Gastroesophageal sphincter (tissue), 3 donors: ENCODE measurements at regions not wholly inside any gene's neighbourhood (a gene's known extent, or its start where the extent isn't known, plus 50 kb on each side); places are given as distances from the start of the nearest gene placed in this dataset.

Experiments used
- EP300 ChIP-seq: sonication (generic); formaldehyde crosslinking; IDR thresholded peaks from one replicate; pipeline ENCODE4 v1.6.1; 2017; ENCODE audit warnings: antibody characterized with exemption, mild to moderate bottlenecking
- POLR2A ChIP-seq, 2 donors: fragments of 450-650 bp; IDR thresholded peaks; one replicate each; pipeline ENCODE4 v1.6.1; 2017; ENCODE audit warnings: antibody characterized with exemption in 2 of 2, mild to moderate bottlenecking in 2 of 2, moderate library complexity in 1 of 2
- POLR2AphosphoS5 ChIP-seq: sonication (generic); formaldehyde crosslinking; IDR thresholded peaks from one replicate; pipeline ENCODE4 v1.6.1; 2017; ENCODE audit warnings: antibody characterized with exemption
- TF ChIP-seq, protein P1 (sequence below), 4 experiments: fragments of 200-600 bp in 2 of 4; fragments of 450-650 bp in 2 of 4; sonication (generic) in 1 of 4; IDR thresholded peaks; one replicate each; pipeline ENCODE4 v1.5.1; 2017 to 2019; ENCODE audit warnings: antibody characterized with exemption in 4 of 4, mild to moderate bottlenecking in 2 of 4, moderate library complexity in 2 of 4

DNA sequence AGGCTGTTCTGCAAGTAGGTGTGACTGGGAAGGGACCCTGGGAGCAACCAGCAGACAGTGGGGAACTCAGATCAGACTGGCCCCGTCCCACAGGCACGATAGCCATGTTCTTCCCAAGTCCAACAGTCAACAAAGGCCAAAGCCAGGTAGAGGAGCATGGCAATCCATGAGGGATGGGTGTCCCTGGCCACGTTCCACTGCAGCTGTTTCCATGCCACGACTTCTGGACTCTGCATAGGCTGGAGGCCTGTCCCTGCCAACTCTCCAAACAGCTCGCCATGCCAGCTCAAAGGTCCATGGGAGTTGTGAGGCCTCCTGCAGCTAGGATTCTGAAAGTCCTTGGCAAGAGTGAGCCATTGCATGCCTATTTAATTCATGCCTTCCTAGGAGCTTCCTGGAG lies 459.8 kb downstream of the CDH8 start:
- no peak for TF ChIP-seq EP300
- TF ChIP-seq POLR2A (IDR thresholded peaks at IDR 0.05), result no peak
- TF ChIP-seq, protein P1, sequence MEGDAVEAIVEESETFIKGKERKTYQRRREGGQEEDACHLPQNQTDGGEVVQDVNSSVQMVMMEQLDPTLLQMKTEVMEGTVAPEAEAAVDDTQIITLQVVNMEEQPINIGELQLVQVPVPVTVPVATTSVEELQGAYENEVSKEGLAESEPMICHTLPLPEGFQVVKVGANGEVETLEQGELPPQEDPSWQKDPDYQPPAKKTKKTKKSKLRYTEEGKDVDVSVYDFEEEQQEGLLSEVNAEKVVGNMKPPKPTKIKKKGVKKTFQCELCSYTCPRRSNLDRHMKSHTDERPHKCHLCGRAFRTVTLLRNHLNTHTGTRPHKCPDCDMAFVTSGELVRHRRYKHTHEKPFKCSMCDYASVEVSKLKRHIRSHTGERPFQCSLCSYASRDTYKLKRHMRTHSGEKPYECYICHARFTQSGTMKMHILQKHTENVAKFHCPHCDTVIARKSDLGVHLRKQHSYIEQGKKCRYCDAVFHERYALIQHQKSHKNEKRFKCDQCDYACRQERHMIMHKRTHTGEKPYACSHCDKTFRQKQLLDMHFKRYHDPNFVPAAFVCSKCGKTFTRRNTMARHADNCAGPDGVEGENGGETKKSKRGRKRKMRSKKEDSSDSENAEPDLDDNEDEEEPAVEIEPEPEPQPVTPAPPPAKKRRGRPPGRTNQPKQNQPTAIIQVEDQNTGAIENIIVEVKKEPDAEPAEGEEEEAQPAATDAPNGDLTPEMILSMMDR (IDR thresholded peaks at IDR 0.05), result no peak
- TF ChIP-seq POLR2AphosphoS5, result no peak
